ENCODE measurements at regions not wholly inside any gene's neighbourhood (a gene's known extent, or its start where the extent isn't known, plus 50 kb on each side); places are given as distances from the start of the nearest gene placed in this dataset.

DNA sequence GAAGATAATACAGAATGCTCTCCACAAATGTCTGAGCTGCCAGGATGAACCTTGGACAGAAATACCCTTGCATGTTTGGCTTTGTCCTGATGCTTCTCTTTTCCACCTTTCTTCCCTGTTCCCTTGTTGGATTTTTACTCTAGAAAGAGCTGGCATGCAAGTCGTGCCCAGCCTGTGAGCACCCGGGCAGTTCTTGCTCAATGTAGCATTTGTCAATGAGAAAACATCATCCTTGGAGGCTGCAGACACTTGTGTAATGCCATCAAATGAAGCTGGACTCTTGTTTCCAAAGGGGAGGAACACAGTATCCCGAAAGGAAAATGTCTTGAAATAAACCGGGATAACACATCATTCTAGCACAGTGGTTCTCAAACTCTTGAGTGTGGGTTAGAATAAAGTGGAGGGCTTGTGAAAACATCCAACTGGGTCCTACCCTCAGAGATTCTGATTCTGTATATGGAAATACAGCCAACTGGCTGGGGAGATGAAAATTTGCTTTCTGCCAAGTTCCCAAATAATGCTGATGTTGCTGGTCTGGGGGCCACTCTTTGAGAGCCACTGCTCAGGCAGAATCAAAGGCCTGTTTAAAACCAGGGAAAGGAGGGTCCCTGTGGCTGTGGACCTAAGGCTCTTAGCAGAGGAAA, 237.2 kb downstream of the SPATA18 start:
- DNase-seq (ENCODE audit: low spot score), result no peak

DNA sequence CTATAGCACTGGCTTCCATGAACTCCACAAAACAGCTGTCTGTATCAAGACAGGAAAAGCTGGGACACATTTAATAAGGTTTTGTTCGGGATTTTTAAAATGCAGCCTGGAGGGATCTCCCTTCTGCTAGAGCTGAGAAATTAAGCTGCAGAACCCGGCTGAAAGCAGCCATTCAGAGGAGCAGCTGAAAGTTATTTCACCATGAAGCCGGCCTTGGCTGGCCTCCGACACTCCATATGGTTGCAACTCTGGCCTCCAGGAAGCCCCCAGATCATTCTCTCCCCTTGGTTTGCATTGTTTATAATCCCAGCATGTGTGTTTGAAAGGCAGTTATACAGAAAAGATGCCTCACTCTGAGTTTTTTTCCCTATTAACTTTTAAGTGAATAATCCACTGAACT, 239.4 kb downstream of the SPATA18 start:
- no peak for DNase-seq (ENCODE audit: low spot score)

DNA sequence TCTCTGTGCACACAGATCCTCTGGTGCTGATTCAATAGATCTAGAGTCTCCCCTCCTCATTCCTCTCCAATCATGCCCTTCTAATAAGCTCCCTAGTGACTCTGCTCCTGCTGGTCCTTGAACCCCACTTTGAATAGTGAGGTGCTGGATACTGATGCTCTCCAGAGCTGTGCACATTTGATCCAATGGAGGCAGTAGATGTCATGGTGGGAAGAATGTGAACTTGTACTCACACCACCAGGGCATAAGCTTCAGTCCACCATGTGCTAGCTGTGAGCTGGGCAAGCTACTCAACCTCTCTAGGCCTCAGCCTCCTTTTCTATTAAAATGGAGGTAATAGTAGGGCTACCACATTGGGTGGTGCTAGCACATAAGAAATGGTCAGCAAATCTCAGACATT, 241.1 kb downstream of the SPATA18 start:
- DNase-seq (ENCODE audit: low spot score), result no peak

DNA sequence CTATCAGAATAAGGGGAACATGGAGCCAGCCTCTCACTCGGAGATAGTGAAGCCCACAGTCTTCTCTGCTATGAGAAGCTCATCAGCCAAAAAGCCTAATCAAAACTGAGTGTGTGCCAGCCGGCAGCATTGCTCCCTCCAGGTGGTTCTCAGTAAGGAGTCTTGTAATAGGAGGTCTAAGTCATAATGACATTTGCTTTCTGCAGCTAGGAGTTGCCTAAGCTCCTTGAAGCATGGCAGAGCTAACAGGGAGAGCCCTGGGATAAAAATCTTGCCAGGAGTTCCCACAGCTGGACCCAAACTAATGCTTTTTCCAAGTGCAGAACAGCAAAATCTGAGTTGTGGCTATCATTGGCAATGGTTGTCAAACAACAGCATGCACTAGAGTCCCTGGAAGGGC, 245.2 kb downstream of the SPATA18 start:
- no peak for DNase-seq (ENCODE audit: low spot score)

DNA sequence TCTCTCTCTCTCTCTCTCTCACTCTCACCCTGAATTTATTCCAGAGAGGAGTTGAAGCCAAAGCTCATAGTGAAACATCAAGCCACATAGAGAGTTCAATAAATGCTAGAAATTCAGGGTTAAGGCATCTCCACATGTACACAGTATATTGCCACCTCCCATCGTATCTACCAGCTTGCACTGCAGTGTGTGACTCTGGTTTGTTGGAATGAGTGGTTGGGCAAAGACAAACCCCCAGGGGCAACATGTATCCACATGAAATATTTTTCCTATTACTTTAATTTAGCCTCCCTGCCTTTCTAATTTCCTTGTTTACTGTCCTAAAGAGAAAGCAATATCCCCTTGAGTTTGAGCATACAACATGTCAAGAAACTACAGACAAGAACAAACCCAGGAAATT, 247.3 kb downstream of the SPATA18 start:
- DNase-seq (ENCODE audit: low spot score), result no peak

DNA sequence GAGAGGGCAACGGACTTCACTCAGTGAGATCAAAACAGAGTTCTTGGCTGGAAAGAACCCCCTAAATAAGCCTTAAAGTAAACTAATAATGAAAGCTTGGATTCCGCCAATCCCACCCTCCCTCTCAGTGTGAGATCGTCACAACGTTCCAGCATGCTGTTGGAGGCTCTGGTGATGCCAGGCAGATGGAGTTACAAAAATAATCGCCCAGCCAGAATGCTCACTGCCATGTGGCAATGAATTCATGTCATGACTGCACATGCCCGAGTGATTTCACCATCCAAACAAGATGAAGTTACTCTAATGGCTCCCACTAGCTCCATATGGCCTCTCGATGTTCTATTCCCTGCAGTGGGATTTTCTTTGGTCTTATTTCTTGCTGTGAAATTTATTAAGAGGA, 248.0 kb downstream of the SPATA18 start:
- no peak for DNase-seq (ENCODE audit: low spot score)

DNA sequence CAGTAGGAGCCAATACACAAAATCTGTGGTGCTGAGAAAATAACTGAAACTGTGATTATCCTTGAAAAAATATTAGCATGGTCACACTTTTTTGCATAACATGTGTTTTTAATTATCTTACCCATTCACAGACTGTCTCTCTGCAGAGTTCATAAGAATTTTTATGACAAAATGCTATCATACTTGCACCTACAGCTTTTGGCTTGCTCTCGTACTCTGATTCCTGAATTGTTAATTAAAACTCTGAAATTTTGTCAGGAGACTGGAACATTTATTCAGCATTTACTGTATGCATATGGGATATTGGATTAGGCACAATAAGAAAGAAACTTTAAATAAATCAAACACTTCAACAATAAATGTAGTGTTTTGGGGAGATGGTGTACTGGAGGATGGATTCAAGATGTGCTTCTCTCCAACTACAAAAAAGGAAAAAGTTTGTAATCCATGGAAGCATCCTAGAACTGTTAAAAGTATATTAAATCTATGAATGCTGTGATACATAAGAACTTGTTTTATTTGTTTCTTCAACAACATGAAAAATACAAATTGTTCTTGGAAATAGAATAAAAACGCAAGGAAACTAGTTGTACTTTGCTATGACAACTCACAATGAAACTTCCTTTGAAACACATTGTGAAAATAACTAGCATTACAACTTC, 260.5 kb downstream of the SPATA18 start:
- DNase-seq (ENCODE audit: low spot score), result no peak

DNA sequence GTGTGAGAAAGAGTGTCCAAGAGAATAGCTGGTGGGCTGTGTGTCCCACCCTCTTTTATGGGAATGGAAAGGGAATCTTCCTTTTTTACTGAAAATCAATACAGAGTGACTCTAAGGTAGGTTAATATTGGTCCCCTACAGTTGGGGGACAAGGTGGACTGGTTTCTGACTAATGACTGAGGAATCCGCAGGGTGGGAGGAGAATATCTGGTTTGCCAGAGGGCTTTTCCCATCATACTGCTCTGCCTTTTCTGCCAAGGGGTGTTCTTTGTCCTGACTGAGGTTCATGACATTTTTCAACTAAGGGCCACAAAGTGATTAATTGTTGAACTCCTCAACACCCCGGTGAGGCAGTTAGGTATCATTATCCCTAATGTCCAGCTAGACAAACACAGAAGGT, 261.6 kb downstream of the SPATA18 start:
- no peak for DNase-seq (ENCODE audit: low spot score)

DNA sequence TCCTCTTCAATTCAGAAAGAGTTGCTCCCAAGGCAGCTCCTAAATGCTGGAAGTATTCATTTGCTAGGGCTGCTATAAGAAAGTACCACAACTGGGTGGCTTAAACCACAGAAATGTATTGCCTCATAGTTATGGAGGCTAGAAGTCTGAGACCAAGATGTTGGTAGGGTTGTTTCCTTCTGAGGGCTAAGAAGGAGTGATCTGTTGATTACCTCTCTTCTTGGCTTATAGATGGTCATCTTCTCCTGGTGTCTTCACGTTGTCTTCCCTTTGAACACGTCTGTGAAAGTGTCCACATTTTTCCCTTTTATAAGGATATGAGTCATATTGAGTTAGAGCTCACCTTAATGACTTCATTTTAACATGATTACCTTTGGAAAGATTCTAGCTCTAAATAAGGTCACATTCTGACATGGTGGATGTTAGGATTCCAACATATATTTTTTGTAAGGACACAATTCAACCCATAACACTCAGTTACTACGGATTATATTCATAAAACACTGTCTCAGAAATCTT, 266.3 kb downstream of the SPATA18 start:
- no peak for DNase-seq (ENCODE audit: low spot score)

DNA sequence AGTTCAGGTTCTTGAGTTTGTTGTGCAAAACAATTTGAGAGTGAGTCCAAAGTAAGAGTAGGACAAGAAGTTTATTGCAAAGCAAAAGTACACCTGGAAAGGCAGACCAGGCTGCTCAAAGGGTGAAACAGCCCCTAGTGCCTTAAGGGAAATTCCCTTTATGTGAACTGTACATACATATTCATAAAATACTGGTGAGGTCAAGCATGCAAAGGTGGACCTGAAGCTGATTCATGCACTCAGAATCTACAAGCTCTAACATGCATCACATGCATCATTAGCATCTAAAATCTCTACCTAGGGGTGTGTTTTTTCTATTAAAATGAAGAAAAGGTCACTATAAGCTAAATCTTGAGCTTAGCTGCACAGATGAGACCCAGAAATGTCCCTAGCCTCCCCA, 266.9 kb downstream of the SPATA18 start:
- DNase-seq (ENCODE audit: low spot score), result no peak

DNA sequence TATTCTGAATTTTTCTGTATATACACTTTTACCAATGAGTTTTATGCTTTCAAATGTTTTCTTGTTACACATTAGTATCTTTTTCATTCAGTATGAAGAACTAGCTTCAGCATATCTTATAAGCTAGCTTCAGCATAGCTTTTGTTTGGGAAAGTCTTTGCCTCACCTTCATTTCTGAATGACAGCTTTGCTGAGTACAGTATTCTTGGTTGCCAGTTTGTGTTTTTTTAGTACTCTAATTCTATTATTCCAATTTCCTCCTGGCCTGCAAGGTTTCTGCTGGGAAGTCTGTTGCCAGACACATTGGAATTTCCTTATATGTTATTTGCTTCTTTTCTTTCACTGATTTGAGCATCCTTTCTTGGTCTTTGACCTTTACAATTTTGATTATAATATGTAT, 278.8 kb downstream of the SPATA18 start:
- no peak for DNase-seq (ENCODE audit: low spot score)

DNA sequence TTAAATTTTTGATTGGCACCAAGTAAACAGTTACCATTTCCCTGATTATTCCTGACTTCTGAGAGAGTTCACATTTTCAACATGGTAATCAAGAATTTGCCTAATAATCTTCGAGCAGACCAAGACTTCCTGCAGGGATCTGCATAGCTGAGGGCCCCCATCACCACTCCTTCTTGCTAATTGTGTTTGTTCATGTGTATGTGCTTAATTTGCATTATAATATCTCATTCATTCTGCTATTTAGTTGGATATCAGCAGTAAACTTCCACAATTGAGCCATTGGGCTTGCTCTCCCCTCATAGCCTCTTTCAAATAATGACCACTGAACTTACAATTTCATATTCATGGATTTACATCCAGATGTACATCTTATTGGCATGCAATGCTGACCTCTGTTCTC, 292.5 kb downstream of the SPATA18 start:
- DNase-seq (ENCODE audit: low spot score), result no peak

DNA sequence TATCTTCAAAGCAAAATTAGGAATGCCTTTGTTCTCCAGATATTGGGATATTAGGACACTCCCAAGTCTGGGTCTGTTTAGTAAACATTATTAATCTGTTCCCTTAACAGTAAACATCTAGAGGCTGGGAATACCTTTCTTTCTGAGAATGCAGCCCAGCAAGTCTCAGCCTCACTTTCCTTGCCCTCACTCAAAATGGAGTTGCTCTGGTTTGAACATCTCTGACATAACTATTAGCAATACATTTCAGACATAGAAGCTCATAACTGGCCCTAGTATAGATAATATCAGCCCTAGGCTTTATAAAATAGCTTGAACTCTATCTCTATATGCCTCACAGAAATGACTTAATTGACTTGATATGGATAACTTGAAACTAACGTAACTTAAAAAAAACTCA, 299.8 kb downstream of the SPATA18 start:
- DNase-seq (ENCODE audit: low spot score), result no peak

DNA sequence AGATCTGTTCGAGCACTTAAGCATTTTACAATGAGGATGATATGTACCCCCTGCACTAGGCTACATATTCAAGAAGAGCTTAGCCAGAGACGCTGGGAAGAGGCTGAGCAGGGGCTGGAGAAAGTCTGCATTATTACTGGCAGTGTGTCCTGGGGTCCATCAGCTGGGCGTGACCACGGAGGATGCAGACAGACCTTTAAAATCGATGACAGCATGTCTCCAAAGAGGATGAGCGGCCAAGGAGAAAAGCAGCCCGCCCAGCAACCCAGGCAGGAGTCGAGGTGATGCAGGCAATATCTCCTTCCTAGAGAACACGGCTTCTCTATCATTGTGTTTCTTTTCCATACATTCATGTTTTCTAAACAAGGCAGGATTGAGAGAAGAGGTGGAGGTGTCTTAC, 300.7 kb downstream of the USP46 start:
- DNase-seq (ENCODE audit: low spot score), result no peak

DNA sequence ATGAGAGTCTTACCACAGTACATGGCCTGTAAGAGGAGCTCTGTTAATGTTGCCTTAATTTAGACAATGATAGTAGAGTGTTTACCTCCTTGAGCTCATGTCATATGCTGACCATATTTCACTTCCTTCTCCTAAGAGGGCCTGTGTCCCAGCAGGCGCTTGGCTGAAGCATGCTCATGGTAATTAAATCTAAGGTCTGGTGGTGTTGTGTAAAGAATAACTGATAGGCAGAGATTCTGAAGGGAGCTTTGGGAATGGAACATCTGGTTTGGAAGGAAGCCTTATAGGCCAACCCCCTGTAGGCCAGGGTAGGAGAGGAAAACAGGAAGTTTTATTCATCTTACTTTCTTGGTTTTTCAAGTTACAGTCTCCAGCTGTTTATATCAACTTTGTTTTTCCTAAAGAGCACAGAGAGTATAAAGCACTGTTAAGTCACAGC, 300.2 kb downstream of the USP46 start:
- DNase-seq (ENCODE audit: low spot score), result no peak

DNA sequence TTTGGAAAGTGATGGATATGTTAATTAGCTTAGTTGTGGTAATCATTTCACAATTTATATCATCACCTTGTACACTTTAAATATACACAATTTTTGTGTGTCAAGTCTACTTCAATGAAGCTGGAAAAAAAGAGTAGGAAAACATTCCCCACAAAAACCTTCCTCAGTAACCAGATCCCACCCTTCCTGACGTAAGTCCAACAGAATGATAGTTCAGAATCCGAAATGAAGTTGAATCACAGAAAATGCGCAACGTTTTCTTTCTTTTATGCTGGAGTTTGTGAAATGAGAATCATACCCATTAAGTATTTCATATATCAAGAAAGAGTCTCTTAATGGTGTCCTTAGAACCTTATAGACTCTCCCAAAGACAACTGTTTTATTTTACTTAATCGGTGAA, 292.9 kb downstream of the USP46 start:
- no peak for DNase-seq (ENCODE audit: low spot score)

DNA sequence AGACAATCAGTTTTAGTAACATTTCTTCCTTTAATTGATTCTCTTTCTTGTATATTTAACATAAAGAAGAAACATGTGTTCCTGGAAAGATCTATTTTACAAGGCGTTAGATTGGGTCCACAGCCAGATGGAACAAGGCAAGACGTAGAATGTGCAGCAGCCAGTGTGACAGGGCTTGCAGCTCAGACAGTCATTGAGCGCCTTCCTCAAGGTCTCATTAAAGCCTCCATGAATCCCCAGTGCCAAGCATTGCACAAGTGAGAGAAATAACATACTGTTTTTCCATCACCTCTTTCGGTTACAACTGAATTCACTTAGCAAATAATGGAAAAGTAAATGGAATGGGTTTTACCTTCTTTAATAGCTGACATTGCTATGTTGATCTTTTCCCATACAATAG, 292.5 kb downstream of the USP46 start:
- no peak for DNase-seq (ENCODE audit: low spot score)

DNA sequence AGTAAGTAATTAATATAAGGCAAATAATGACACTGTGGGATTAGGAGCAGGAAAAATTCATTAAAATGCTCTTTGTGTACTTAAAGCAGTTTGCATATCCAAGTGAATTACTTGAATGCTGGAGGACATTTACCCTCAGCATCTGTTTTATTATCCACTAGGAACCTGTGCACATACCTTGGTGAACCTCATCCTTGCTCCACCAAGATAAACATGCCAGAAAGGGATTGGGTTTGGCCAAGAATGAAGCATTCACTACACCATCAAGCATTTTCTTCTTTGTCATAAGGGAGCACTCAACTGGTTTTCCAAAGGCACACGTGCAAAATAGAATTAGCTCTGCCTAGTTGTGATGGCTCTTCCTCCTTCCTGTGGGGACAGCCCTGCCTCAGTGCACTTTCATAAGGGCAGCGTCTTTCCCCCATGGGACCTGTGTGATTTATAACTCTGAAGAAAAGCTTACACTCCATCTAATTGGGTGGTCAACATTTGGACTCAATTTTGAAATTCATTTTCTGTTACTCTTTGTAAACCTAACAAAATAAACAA, 291.7 kb downstream of the USP46 start:
- no peak for DNase-seq (ENCODE audit: low spot score)

DNA sequence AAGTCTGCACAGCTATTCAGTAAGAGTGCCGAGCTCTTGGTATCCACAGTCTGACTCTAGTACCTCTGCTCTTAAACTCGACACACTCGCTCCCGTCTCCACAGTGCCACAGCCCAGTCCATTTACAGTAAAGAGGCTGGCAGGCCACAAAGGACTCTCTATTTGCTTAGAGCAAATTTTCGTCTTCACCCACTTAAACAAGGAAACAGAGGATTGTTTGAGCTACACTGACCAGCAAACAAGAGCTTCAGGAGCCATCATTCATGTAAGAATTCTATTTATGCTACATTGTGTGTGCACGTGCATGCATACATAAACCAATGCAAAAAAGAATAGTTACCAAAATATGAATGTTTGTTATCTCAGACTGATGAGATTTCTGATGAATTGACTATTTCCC, 290.2 kb downstream of the USP46 start:
- no peak for DNase-seq (ENCODE audit: low spot score)

DNA sequence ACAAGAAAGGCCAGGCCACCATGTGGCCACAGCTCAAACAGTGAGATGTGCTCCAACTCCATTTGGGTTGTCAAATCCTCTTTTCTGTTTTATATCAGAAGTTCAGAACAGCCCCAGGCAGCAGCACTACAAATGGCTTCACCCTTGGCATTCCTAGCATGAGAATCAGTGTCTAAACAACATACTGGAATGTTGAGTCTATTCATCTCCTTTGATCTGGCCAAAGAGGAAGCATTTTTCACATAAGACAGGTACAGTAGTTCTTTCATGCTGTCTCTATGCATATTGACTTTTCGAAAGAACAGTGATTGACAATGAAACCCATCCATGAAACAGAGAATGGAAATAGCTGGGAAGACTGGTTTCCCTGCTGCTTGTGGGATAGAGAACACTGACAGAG, 289.5 kb downstream of the USP46 start:
- no peak for DNase-seq (ENCODE audit: low spot score)

DNA sequence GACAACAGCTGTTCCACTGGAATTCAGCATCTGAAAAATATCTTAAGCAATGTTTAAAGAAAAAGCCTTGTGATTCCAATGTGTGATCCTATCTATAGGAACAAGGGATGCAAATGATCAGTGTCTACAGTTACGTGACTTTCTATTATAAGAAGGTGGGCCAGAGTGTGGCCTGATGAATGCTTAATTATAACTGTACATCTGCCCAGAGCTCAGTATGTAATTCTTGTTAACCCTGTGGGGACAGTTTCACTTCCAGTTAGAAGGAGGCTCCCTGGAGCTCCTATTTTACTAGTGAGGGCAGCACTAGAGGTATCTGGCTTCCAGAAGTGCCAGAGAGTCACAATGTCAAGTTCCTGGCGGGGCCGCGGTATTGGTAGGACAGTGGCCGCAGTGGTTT, 288.5 kb downstream of the USP46 start:
- no peak for DNase-seq (ENCODE audit: low spot score)

DNA sequence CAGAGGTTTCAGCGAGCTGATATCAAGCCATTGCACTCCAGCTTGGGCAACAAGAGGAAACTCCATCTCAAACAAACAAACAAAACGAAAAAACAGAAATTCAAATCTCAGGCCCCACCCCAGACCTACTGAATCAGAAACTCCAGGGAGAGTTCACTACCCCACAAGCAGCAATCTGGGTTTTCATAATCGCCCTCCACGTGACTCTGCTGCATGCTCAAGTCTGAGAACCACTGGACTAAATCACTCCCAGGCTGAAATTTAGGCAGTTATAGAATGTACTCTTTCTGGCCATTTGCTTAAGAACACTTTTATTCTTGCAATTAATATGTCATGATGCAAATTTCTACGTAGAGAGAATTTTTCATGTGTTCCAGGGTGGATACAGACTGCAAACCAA, 287.3 kb downstream of the USP46 start:
- no peak for DNase-seq (ENCODE audit: low spot score)

DNA sequence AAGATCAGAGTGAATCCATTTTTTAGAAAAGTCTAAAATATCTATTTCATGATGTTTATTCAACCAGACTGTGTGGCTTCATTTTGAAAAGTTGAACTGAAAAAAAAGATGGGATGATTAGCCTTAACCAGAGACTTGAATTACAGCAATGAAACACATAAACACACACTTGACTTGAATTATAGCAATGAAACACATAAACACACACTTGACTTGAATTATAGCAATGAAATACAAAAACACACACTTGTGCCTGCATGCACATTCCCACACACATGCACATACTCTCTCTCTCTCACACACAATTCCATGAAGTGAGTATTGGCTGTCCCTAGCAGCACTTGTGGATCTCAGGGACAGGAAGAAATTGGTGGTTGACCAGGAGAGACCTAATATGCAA, 286.8 kb downstream of the USP46 start:
- DNase-seq (ENCODE audit: low spot score), result no peak

DNA sequence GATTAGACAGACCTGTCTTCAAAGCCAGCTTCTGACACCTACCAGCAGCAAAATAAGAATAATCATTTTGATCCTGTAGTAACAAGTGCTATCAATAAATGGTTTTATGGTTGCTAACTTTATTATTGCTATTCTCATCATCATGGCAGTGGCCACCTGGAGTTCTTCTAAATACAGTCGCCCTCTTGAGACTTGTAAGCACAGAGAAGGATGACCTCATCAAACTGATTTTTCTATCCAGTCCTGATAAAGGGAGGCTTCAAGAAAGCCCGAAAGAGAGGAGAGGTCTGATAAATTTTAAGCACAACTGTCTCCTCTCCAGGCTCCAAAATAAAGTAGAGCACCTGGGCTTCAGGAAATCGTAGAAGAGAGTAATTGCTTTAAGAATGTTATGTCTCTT, 286.4 kb downstream of the USP46 start:
- DNase-seq (ENCODE audit: low spot score), result no peak
